Stomach (tissue), 4 donors: ENCODE measurements at regions not wholly inside any gene's neighbourhood (a gene's known extent, or its start where the extent isn't known, plus 50 kb on each side); places are given as distances from the start of the nearest gene placed in this dataset.

Experiments
- EP300 ChIP-seq: sonication (generic); formaldehyde crosslinking; IDR thresholded peaks from one replicate; pipeline ENCODE4 v1.6.1; 2017; ENCODE audit warnings: antibody characterized with exemption
- TF ChIP-seq, protein P1 (sequence below), 7 experiments: fragments of 450-650 bp in 4 of 7; fragments of 200-600 bp in 3 of 7; sonication (generic) in 3 of 7; IDR thresholded peaks; one replicate each; pipeline ENCODE4 v1.5.1; 2016 to 2019; ENCODE audit warnings: antibody characterized with exemption in 7 of 7, control low read depth in 2 of 7, mild to moderate bottlenecking in 1 of 7

DNA sequence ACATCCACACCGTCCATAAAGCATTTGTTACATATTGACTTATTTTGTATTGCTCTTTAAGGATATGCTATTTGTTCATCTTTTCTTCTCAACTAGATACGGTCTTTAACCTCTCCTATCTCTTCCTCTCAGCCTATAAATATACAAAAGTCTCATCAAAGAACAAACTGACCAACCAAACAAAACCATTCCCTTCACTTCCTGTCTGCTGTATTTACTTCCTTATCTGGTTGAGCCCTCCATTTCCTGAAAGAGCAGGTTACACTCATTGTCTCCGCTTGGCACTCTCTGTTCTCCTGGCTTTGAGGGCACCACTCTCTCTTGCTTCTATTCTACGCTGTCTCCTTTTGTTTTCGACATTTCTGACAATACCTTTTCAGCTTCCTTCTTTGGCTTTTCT lies 431.9 kb upstream of the TCF4 start:
- TF ChIP-seq, protein P1, sequence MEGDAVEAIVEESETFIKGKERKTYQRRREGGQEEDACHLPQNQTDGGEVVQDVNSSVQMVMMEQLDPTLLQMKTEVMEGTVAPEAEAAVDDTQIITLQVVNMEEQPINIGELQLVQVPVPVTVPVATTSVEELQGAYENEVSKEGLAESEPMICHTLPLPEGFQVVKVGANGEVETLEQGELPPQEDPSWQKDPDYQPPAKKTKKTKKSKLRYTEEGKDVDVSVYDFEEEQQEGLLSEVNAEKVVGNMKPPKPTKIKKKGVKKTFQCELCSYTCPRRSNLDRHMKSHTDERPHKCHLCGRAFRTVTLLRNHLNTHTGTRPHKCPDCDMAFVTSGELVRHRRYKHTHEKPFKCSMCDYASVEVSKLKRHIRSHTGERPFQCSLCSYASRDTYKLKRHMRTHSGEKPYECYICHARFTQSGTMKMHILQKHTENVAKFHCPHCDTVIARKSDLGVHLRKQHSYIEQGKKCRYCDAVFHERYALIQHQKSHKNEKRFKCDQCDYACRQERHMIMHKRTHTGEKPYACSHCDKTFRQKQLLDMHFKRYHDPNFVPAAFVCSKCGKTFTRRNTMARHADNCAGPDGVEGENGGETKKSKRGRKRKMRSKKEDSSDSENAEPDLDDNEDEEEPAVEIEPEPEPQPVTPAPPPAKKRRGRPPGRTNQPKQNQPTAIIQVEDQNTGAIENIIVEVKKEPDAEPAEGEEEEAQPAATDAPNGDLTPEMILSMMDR (IDR thresholded peaks at IDR 0.05) = no peak
- no peak for TF ChIP-seq EP300
